HG03460 (cell line): ENCODE measurements at regions not wholly inside any gene's neighbourhood (a gene's known extent, or its start where the extent isn't known, plus 50 kb on each side); places are given as distances from the start of the nearest gene placed in this dataset.

Experiments used
- ATAC-seq: cut with Tn5 transposase; IDR thresholded peaks from one replicate; pipeline ENCODE4 v1.9.1; 2021; ENCODE audit not compliant: unreplicated experiment

DNA sequence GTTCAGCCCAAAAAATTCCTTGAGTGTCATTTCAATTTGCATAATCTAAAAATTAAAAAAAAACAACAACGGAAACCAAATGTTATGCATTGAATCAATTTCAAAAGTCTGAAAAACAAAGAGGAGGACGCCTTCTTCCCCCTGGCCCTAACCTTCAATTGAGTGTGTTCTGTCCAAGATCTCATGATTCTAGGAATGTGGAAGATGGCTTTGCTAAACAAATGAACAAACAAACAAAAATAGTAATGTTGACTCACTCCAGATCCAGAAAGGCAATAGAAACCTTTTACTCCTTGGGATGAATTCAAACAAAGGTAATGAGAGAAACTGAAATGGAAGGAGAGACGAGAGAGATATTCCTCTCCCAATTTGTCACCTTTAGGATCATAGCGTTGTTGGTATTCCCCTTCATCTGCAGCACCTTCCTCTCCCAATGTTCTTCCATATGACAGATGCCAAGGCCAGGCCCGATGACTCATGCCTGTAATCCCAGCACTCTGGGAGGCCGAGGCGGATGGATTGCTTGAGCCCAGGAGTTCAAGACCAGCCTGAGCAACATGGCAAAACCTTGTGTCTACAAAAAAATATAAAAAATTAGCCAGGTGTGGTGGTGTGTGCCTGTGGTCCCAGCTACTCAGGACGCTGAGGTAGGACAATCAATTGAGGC lies 109.2 kb upstream of the ADGRF1 start:
- ATAC-seq = no peak

DNA sequence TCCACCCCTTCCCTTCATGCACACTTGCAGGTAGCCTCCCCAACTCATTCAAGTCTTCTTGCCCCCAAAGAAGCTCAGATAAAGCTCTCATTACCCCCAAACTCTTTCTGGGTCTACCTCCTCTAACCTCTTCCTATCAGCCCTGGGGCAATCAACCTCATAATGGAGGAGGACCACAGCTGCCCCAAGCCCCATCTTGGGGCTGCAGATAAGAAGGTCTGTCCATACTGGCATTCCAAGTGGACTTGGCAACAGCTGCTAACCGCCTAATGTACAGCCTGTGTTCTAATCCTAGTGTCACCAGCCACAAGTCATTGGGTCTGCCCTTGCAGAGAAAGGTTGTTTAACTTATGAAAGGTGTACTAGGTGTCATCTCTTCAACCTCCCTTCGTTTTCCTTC lies 107.4 kb upstream of the ADGRF1 start:
- ATAC-seq = no peak

- ATAC-seq = no peak
Observed at GRCh38 chr6:47149066-47149465, 106.9 kb upstream of the ADGRF1 start.

DNA sequence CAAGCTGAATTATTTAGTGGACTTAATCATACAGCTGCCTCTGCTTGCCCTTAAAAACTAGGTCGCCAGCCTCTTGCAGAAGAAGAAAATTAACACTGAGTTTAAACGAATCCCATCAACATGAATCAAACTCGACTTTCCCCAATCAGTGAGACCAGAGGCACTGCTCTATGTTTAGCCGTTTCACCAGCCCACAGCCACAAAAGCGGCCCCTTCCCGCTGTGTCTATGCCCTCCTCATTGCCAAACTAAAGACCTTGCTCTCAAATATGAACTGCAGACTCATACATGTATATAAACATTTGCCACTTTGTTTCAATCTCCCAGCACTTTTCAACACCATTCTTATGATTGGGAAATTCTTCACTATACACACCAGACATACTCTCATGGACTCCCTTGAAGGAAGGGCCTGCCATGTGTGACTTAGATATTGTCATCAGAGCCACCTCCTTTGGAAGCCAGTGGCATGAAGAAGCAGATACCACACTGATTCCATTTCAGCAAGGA lies 105.8 kb upstream of the ADGRF1 start:
- no peak for ATAC-seq

DNA sequence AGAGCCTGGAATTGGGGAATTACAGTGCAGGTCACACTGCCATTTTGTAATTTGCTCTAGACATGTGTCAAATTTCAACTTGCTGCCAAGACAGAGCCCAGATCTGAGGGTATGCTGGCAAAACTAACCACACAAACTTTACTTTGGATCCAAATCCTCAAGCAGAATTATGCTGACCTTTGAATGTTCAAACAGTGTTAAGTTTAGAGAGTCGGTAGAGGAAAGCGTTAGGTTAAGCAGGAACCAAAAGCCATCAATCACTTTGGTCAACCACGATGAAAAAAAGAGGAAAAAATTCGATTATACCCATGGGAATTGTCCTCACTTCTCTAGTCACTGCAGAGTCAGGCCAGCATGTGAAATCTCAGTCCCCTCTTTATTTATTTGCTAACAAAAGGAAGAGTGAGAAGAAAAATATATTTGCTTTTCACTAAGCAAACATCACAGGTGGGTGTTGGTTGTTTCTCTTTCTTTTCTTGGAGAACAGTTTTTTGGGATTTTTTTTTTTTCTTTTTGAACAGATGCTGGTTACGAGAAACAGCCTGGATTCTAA lies 105.1 kb upstream of the ADGRF1 start:
- no peak for ATAC-seq

DNA sequence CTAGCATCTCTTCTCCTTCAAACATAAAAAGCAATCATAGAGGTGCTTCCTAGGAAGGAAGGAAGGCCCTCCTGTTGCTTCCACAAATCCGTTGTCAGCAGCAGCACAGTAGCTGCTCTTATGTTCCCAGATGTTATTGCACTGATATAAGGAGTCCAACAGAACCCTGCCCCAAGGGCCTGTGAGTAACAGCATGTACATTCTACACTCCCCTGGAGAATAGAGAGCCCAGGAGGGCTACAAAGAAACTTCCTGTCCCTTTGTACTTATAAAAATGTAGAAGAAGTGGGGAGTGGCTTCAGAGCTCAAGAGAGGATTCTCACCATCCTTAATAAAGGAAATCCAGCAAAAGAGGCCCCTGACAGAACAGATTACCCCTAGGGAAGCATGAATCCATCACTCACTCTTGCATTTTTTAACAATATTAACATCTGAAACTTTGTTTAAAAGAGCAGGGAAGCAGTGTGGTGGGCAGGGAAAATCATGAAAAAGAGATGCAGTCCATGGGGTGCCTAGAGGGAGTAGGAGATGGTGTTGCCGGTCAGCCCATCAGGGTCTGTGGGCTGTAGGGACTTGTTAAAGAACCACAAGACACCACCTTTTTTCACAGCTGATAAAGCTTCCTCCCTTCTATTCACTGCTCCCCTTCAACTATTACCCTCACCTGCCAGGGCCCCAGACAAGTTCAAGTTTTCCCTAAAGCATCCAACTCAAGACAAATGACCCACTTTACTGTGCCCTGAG lies 104.5 kb upstream of the ADGRF1 start:
- no peak for ATAC-seq

GRCh38 chr6:47145212-47145611 lies 103.1 kb upstream of the ADGRF1 start:
- ATAC-seq = no peak

GRCh38 chr6:47144306-47144705 lies 102.2 kb upstream of the ADGRF1 start:
- no peak for ATAC-seq

GRCh38 chr6:47141963-47142362 lies 99.8 kb upstream of the ADGRF1 start:
- no peak for ATAC-seq

DNA sequence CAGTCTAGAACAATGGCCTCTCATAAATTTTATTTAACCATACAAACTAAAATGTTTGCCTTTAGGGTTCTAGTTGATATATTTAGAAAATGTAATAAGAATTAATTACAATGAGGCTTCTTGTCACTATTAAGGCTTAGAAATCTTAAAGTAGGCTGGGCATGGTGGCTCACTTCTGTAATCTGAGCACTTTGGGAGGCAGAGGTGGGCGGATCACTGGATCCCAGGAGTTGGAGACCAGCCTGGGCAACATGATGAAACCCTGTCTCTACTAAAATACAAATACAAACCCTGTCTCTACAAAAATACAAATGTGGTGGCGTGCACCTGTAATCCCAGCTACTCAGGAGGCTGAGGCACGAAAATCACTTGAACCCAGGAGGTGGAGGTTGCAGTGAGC lies 99.0 kb upstream of the ADGRF1 start:
- no peak for ATAC-seq

DNA sequence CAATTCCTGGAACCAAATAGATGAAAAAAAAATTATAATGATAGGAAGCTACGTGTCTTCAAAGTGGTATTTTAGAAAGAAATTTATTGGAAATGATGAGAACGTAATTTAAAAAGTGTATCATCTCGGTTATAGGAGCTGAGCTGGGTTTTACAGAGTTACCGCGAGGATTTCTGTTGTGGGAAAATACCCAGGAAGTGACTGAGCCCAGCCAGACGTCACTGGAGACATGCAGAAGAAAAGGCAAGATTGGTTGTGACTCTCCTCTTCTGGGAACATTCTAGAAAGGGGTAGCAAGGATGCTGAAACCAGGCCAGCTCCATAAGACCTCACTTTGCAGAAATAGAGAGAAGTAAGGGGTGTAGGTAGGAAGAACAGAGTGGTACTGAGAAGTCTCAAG lies 95.9 kb upstream of the ADGRF1 start:
- ATAC-seq = no peak

GRCh38 chr6:47137073-47137472 lies 94.9 kb upstream of the ADGRF1 start:
- ATAC-seq = no peak

- ATAC-seq = no peak
Observed at GRCh38 chr6:47135772-47136171, 93.6 kb upstream of the ADGRF1 start.

GRCh38 chr6:47134476-47135189 lies 92.5 kb upstream of the ADGRF1 start:
- ATAC-seq = no peak

- no peak for ATAC-seq
Observed at GRCh38 chr6:47133230-47134000, 91.3 kb upstream of the ADGRF1 start.

GRCh38 chr6:47132724-47133123 lies 90.6 kb upstream of the ADGRF1 start:
- ATAC-seq = no peak

GRCh38 chr6:47131773-47132172 lies 89.6 kb upstream of the ADGRF1 start:
- no peak for ATAC-seq

DNA sequence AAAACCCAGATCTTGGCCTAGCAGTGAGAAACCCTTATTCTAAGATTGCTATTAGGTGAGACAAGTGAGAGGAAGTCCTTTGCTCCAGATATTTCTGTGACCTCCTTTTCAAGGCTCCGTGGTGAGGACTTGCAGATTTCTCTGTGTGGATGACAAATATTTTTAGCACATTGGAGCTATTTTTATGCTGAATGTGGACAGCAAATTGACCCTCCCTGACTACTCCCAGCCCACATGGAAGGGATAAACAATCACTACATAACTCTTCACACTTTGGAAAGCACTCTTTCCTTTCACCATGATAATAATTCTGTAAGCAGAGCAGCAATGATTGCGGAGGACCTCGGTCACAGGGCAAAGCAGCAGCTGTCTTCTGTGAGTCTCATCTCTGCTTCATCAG lies 88.0 kb upstream of the ADGRF1 start:
- no peak for ATAC-seq

DNA sequence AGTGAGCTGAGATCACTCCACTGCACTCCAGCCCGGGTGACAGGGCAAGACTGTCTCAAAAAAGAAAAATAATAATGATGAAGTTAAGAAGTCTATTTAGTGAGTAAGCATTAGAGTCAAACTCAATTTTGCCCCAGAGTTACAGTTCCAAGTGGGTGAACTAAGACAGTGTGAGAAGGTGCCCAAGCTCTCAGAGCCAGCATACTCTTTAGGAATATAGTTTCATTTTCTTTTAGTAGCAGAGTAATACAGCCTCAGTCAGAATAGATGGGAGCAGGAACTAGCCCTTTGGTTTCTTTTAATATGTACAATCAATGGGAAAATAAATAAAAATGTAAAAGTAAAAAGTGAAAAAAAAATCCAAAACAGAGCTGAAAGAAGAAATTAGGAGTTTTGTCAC lies 87.0 kb upstream of the ADGRF1 start:
- ATAC-seq = no peak

DNA sequence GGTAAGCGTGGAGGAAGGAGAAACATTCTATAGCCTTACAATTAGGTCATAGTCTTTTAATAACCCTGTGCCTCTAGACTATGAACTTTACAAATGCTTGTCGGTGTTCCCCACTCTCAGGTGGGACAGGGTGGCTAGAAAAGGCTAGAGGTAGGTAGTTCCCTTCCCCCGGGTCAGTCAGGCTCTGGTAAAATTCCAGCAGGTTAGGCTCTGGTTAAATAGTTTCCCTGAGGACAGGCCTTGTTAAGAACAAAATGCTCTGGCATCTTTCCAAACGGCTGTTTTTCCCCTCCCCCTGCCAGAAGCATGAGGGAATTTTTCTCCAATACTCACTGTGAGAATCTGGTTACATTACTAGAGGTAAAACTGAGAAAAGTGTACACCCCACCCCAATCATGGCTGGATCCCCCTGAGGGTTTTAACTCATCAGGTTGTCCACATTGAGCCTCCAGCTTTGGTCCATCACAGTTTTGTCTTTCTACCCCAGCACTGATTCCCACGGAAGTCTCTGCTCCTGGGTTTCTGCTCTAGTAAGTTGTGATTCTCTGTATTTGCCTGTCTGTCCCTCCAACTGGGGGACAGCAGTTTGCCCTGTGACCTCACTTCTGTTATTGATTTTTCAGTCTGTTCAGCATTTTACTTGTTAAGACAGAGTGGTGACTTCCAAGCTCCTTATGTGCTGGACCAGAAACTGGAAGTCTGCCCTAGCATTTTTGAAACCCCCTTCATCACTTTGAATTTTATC lies 84.7 kb upstream of the ADGRF1 start:
- no peak for ATAC-seq
